Activated CD4-positive, alpha-beta T cell treated with anti-CD3 and anti-CD28 coated beads for 36 hours (primary cell): ENCODE measurements at regions not wholly inside any gene's neighbourhood (a gene's known extent, or its start where the extent isn't known, plus 50 kb on each side); places are given as distances from the start of the nearest gene placed in this dataset.

Source experiments
- ATAC-seq: fragments of 200-7000 bp; cut with Tn5 transposase; one replicate; pipeline ENCODE4 v1.10.0; 2021; ENCODE audit warnings: mild to moderate bottlenecking, moderate library complexity
- CTCF ChIA-PET: fragments of 350-600 bp; sonication (Branson Sonifier 250); formaldehyde crosslinking; loops from one replicate; lab custom pipeline; 2021; ENCODE audit warnings: antibody characterized with exemption; lab: Charles Lee
- POLR2A ChIA-PET: fragments of 350-600 bp; sonication (Branson Sonifier 250); formaldehyde crosslinking; loops from one replicate; lab custom pipeline; 2021; ENCODE audit warnings: antibody characterized with exemption, inconsistent platforms; lab: Charles Lee
- DNase-seq: peaks from one replicate; pipeline ENCODE4 v3.0.0-alpha.2; 2020
- H3K27ac Mint-ChIP-seq: one replicate; pipeline ENCODE4 v1.8.0; 2021; ENCODE audit warnings: mixed read lengths
- H3K27me3 Mint-ChIP-seq: one replicate; pipeline ENCODE4 v1.8.0; 2021; ENCODE audit warnings: mixed read lengths
- H3K36me3 Mint-ChIP-seq: one replicate; pipeline ENCODE4 v1.8.0; 2021; ENCODE audit warnings: low read depth, mixed read lengths
- H3K4me1 Mint-ChIP-seq: one replicate; pipeline ENCODE4 v1.8.0; 2021; ENCODE audit warnings: mixed read lengths
- H3K4me3 Mint-ChIP-seq: one replicate; pipeline ENCODE4 v1.8.0; 2021; ENCODE audit warnings: mild to moderate bottlenecking, moderate library complexity, mixed read lengths
- H3K9me3 Mint-ChIP-seq: one replicate; pipeline ENCODE4 v1.8.0; 2021; ENCODE audit warnings: low read depth, mixed read lengths
- intact Hi-C, 2 experiments: fragments of 100-400 bp; cut with DNase I in 1 of 2; cut with micrococcal nuclease in 1 of 2; formaldehyde crosslinking; loops; one replicate each; pipeline versions ENCODE4 v1.14.2 to v1.15.1; 2022 to 2024; cut with DNase I, micrococcal nuclease

DNA sequence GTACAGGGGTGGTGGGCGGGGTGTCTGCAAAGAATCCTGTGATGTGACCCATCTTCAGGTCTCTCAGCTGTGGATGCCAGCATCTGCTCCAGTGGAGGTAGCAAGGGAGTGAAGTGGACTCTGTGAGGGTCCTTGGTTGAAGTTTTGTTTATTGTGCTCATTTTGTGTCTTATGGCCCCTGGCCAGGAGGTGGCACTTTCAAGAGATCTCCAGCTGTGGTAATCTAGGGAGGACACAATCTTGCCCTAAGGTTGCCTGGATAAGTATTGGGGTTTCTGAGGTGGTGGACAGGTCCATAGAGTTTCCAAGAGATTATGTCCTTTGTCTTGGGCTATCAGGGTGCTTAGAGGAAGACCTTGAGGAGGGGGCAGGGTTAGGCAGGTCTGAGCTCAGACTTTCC lies 260.7 kb downstream of the CCDC59 start:
- CTCF ChIA-PET = interaction anchor here (0.7 kb wide), 1 partner anchor 42 kb away, joined by 3 read pairs; no protein-coding TSS in a partner anchor
- H3K27ac Mint-ChIP-seq = no peak overlapping the region
- no peaks in the 10 kb centered on the region for H3K36me3 Mint-ChIP-seq
- no peak for DNase-seq
- POLR2A ChIA-PET = no interaction called here
- ATAC-seq = no peak
- intact Hi-C loops = no loop called here
- H3K4me1 Mint-ChIP-seq = no peaks in the 10 kb centered on the region
- H3K4me3 Mint-ChIP-seq = no peak overlapping the region
- H3K27me3 Mint-ChIP-seq = no peaks in the 10 kb centered on the region
- H3K9me3 Mint-ChIP-seq = peaks cover 8% of the 10 kb centered on the region

DNA sequence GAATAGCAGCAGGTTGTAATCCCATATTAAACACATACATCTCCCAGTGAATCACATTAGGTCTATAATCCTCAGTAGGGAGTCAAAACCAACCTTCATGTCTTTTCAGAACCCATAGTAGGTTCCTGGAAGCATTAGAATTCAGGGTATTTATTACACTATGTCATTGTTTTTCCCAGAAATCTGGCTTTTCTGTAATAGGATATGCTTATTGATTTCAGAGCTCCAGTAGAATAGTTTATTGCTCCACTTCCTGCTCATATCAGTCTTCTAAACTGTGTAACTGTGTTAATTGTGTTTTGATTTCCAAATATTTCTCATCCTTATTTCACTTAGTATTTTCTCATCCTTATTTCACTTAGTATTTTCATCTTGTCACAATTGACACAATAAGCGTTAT lies 268.0 kb downstream of the CCDC59 start:
- no peak overlapping the region for H3K27ac Mint-ChIP-seq
- H3K27me3 Mint-ChIP-seq = no peaks in the 10 kb centered on the region
- H3K36me3 Mint-ChIP-seq = no peaks in the 10 kb centered on the region
- no peaks in the 10 kb centered on the region for H3K4me1 Mint-ChIP-seq
- H3K4me3 Mint-ChIP-seq = no peak overlapping the region
- H3K9me3 Mint-ChIP-seq = peaks cover 10% of the 10 kb centered on the region
- intact Hi-C loops = no loop called here
- ChIA-PET CTCF (interaction anchor here (0.6 kb wide), 1 partner anchor 489 kb away, joined by 3 read pairs; no protein-coding TSS in a partner anchor), POLR2A (no interaction called here)
- ATAC-seq (no peak), DNase-seq (no peak)

DNA sequence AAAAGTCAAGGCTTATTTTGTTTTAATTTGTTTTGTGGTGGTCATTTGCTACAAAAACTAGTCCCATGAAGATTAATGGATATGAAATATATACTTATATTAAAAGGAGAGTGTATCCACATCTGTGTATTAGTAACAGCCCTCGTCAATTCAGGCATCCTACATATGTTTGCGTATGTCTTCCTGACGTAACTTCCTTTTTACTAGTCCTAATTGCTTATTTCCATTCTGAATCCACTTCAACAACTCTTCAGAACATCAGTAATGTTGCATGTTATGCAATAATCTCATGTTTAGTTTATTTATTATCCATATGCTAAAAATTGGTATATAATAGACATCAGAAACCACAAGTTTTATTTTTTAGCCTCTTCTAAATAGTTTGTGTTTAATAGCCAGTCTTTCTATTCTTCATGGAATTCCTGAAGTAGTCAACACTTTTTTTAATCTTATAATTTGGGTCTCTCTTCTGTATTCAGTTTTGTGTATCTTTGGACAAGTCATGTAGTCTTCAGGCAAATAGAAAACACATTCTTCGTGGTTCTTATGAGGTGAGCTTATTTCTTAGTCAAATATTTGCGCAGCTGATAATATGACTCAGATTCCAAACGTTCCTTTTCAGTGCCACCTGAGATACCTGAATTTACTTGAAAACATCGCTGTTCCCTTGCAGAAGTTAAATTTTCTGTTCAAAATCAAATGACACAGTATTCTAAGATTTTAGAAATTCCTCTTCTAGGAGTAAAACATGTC lies 268.6 kb downstream of the CCDC59 start:
- DNase-seq (no peak), ATAC-seq (no peak)
- H3K4me1 Mint-ChIP-seq = no peaks in the 10 kb centered on the region
- intact Hi-C loops = no loop called here
- H3K36me3 Mint-ChIP-seq = no peaks in the 10 kb centered on the region
- no peak overlapping the region for H3K4me3 Mint-ChIP-seq
- H3K9me3 Mint-ChIP-seq = peaks cover 6% of the 10 kb centered on the region
- ChIA-PET CTCF (interaction anchor here (0.6 kb wide), 1 partner anchor 488 kb away, joined by 3 read pairs; no protein-coding TSS in a partner anchor), POLR2A (no interaction called here)
- no peak overlapping the region for H3K27ac Mint-ChIP-seq
- H3K27me3 Mint-ChIP-seq = no peaks in the 10 kb centered on the region

DNA sequence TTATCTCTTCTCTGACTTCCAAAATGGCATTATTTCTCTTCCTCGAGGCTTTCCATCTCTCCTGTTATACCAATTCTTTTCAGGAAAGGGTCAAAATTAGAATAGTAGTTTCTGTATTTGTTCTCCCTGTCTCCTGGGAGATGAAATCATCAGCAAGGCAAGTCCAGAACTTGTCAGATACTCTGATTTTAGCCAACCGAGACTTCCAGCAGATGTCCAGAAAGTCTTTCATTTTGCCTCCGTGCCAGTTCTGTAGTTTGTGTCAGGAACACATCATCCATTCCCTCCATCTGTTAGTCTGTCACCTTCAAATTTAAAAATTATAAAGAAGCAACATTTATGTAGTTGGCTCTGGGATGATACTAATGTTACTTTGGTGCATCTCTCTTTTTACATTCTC lies 275.7 kb downstream of the CCDC59 start:
- no peaks in the 10 kb centered on the region for H3K36me3 Mint-ChIP-seq

DNA sequence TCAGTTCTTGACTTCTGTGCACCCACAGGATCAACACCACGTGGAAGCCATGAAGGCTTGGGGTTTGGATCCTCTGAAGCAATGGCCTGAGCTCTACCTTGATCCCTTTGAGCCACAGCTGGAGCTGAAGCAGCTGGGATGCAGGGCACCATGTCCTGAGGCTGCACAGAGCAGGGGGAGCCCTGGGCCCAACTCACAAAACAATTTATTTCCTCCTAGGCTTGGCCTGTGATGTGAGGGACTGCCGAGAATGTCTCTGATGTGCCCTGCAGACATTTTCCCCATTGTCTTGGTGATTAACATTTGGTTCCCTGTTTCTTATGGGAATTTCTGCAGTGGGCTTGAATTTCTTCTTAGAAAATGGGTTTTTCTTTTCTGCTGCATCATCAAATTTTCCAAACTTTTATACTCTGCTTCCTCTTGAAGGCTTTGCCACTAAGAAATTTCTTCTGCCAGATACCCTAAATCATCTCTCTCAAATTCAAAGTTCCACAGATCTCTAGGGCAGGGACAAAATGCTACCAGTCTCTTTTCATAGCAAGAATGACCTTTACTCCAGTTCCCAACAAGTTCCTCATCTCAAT lies 288.2 kb downstream of the CCDC59 start:
- ChIA-PET POLR2A (no interaction called here), CTCF (no interaction called here)
- ATAC-seq = no peak
- no peak overlapping the region for H3K4me3 Mint-ChIP-seq
- H3K9me3 Mint-ChIP-seq = peaks cover 3% of the 10 kb centered on the region
- no peaks in the 10 kb centered on the region for H3K27me3 Mint-ChIP-seq
- H3K4me1 Mint-ChIP-seq = no peaks in the 10 kb centered on the region
- intact Hi-C loops = no loop called here
- no peaks in the 10 kb centered on the region for H3K36me3 Mint-ChIP-seq
- no peak for DNase-seq
- H3K27ac Mint-ChIP-seq = no peak overlapping the region

More for the DNA sequence above, 275.7 kb downstream of the CCDC59 start:
- ChIA-PET CTCF (no interaction called here), POLR2A (no interaction called here)
- Mint-ChIP-seq H3K4me1 (no peaks in the 10 kb centered on the region), H3K4me3 (no peak overlapping the region), H3K27ac (no peak overlapping the region), H3K9me3 (peaks cover 3% of the 10 kb centered on the region), H3K27me3 (no peaks in the 10 kb centered on the region)
- no peak for DNase-seq
- intact Hi-C loops = no loop called here
- no peak for ATAC-seq

DNA sequence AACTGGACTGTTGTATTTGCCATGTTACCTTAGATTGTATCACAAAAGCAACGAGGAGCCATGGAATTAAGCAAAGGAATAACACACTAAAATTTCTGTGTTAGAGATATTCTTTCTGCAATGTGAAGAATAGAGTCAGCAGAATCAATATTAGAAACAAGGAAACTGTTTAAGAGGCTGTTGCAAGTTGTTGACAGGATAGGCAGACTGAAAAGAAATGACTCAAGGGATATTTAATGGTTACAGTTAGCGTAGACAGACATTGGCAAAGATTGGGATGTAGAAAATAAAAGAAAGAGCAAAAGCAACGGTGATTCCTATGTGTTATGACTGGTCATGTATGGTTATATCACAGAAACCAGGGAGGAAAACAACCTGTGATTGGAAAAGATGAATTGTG lies 299.0 kb upstream of the PPFIA2 start:
- DNase-seq = no peak
- ChIA-PET CTCF (no interaction called here), POLR2A (no interaction called here)
- H3K4me3 Mint-ChIP-seq = no peak overlapping the region
- no peaks in the 10 kb centered on the region for H3K4me1 Mint-ChIP-seq
- H3K27me3 Mint-ChIP-seq = no peaks in the 10 kb centered on the region
- H3K36me3 Mint-ChIP-seq = no peaks in the 10 kb centered on the region
- no peaks in the 10 kb centered on the region for H3K9me3 Mint-ChIP-seq
- intact Hi-C loops = no loop called here
- ATAC-seq = no peak
- H3K27ac Mint-ChIP-seq = no peak overlapping the region

DNA sequence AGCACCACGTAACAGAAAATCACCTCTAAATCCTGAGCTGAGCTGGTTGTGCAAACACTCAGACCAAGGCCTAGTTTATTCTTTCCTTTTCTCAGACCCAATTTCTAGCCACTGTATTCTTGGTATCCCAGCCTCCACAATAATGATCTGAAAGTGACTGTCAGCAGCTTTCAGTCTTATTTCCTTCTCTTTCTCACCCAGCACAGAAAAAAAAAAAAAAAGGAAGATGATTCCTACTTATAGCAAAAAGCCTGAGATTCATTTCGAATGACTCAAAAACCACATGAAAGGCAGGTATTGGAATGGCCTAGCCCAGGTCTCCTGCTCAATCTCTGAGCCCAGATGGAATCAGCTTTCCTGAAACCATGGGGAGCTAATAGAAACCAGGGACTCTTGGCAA lies 298.6 kb upstream of the PPFIA2 start:
- ATAC-seq (no peak), DNase-seq (no peak)
- H3K27me3 Mint-ChIP-seq = no peaks in the 10 kb centered on the region
- ChIA-PET POLR2A (no interaction called here), CTCF (no interaction called here)
- intact Hi-C loops = no loop called here
- H3K27ac Mint-ChIP-seq = no peak overlapping the region
- no peak overlapping the region for H3K4me3 Mint-ChIP-seq
- no peaks in the 10 kb centered on the region for H3K4me1 Mint-ChIP-seq
- no peaks in the 10 kb centered on the region for H3K9me3 Mint-ChIP-seq
- H3K36me3 Mint-ChIP-seq = no peaks in the 10 kb centered on the region

DNA sequence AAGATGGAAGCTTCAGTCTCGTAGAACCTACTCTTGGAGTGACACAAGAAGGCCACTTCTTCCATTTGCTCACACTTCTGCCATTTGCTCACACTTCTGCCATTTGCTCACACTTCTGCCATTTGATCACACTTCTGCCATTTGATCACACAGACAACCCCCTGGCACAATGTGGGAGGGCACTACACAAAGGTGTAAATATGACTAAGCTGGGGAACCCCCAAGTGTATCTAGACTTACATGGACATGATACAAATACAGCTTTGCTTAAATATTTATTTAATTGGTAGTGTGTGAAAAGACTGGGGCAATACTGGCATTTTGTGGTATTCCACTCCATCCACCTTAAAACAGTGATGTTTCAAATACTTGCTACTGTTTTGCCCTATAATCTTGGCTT lies 296.2 kb upstream of the PPFIA2 start:
- Mint-ChIP-seq H3K27me3 (no peaks in the 10 kb centered on the region), H3K36me3 (no peaks in the 10 kb centered on the region), H3K9me3 (no peaks in the 10 kb centered on the region), H3K27ac (no peak overlapping the region), H3K4me3 (no peak overlapping the region), H3K4me1 (no peaks in the 10 kb centered on the region)
- POLR2A ChIA-PET = no interaction called here
- DNase-seq = peak; percentile 16
- CTCF ChIA-PET = interaction anchor here (0.5 to 0.6 kb wide), 2 partner anchors 42 to 514 kb away, joined by 3 read pairs; no protein-coding TSS in a partner anchor
- intact Hi-C loops = no loop called here
- ATAC-seq = peak; percentile 49

DNA sequence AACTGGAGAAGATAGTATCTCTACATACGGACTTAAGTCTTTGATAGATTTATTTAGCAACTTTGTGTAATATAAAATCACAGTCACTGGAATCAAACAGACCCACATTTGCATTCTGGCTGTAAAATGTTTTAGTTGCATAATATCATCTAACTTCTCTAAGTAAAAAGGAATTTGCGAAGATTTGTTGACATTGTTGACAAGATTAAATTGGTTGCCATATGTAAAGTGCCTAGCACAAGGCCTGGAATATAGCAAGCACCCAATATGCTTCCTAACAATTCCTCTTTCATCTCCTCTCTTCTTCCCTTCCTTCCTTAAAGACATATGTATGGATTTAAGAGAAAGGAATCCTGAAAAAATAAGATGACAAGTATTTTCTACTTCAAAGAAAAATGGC lies 295.4 kb upstream of the PPFIA2 start:
- no peak for DNase-seq
- Mint-ChIP-seq H3K4me3 (no peak overlapping the region), H3K9me3 (peaks cover 3% of the 10 kb centered on the region), H3K27me3 (no peaks in the 10 kb centered on the region), H3K4me1 (no peaks in the 10 kb centered on the region), H3K36me3 (no peaks in the 10 kb centered on the region), H3K27ac (no peak overlapping the region)
- CTCF ChIA-PET = no interaction called here
- intact Hi-C loops = no loop called here
- ATAC-seq = no peak
- POLR2A ChIA-PET = no interaction called here

DNA sequence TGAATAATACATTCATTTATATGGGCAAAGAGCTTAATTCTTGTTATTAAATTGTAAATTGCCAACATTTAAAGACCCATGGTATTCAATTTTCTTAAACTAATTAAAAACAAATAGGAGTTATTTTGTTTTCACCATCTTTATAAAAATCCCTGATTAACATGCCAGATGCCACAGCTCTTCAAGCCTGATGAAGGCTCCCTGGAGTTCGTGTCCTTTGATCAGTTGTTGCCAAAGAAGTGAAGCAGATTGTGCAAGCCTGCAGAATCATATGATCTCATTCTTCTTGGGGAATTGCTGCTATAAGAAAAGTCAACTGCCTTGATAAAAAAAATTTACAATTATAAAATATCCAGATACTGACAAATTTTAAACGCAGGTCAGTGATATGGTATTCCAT lies 288.3 kb upstream of the PPFIA2 start:
- ATAC-seq (no peak), DNase-seq (no peak)
- intact Hi-C loops = no loop called here
- no peaks in the 10 kb centered on the region for H3K27me3 Mint-ChIP-seq
- CTCF ChIA-PET = no interaction called here
- H3K27ac Mint-ChIP-seq = no peak overlapping the region
- H3K4me3 Mint-ChIP-seq = no peak overlapping the region
- POLR2A ChIA-PET = no interaction called here
- peaks cover 3% of the 10 kb centered on the region for H3K9me3 Mint-ChIP-seq
- H3K36me3 Mint-ChIP-seq = no peaks in the 10 kb centered on the region
- H3K4me1 Mint-ChIP-seq = no peaks in the 10 kb centered on the region

DNA sequence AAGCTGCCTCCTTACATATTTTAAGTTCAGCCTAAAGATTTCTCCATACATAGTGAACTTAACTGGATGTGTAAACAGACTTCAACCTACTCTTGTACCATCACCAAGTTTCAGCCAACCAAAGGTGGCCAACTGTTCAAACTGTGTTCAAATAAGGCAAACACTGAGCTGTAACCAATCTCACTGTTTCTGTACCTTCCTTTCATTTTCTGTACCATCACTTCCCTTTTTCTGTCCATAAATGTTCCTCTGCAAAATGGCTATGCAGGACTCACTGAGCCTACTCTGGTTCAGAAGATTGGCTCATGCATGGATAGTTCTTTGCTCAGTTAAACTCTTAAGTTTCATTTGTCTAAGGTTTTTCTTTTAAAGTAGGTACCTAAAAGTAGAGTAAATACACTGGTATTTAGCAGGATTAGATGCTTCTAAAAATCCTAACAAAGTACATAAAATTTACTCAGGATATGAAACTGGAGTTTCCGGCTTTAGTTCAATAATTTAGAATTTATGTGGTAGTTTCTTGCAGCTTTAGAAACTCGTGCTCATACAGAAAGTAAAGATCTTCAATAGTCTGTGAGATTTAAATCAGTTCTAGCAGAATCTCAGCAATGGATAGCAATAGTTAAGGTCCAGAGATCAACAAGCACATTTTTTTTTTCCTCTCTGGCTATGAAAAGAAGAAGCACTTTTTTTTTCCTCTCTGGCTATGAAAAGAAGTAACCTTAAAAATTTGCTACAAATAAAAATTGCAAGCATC lies 282.0 kb upstream of the PPFIA2 start:
- ChIA-PET POLR2A (no interaction called here), CTCF (no interaction called here)
- peaks cover 5% of the 10 kb centered on the region for H3K27me3 Mint-ChIP-seq
- H3K4me3 Mint-ChIP-seq = no peak overlapping the region
- no peak for DNase-seq
- H3K36me3 Mint-ChIP-seq = no peaks in the 10 kb centered on the region
- H3K9me3 Mint-ChIP-seq = peaks cover 2% of the 10 kb centered on the region
- H3K27ac Mint-ChIP-seq = no peak overlapping the region
- intact Hi-C loops = no loop called here
- no peak for ATAC-seq
- no peaks in the 10 kb centered on the region for H3K4me1 Mint-ChIP-seq

DNA sequence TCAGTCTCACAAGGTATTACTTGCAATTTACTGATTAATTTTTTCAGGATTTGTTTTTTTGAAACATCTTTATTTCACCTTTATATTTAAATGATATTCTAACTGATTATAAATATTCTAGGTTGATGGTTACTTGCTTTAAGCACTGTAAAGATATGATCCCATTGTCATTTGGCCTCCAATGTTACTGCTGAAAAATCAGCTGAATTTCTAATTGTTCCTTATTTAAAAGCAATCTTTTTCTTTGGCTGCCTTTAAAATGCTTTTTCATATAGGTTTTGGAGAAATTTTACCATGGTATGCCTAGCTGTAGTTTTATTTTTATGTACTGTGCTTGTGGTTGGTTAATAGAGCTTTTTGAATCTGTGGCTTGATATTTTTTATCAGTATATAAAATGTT lies 275.6 kb upstream of the PPFIA2 start:
- intact Hi-C loops = no loop called here
- CTCF ChIA-PET = no interaction called here

More for the DNA sequence above, 275.6 kb upstream of the PPFIA2 start:
- Mint-ChIP-seq H3K9me3 (peaks cover 6% of the 10 kb centered on the region), H3K4me3 (no peak overlapping the region), H3K4me1 (no peaks in the 10 kb centered on the region), H3K27me3 (peaks cover 3% of the 10 kb centered on the region), H3K27ac (no peak overlapping the region), H3K36me3 (no peaks in the 10 kb centered on the region)
- no peak for ATAC-seq
- POLR2A ChIA-PET = no interaction called here
- no peak for DNase-seq
